Endodermal cell (in vitro differentiated cells): ENCODE measurements at regions not wholly inside any gene's neighbourhood (a gene's known extent, or its start where the extent isn't known, plus 50 kb on each side); places are given as distances from the start of the nearest gene placed in this dataset.
A peak's percentile ranks its signal among the peaks of the same experiment; 100 is the strongest.

ENCODE experiments used
- DNase-seq: peaks from one replicate; pipeline ENCODE4 v3.0.0-alpha.2; 2017
- H3K27ac ChIP-seq: 2 replicates; pipeline ENCODE4 v1.5.1; 2013; ENCODE audit warnings: mild to moderate bottlenecking, low read depth, low read length, moderate library complexity
- H3K27me3 ChIP-seq: 2 replicates; pipeline ENCODE4 v1.6.1; 2013; ENCODE audit warnings: mild to moderate bottlenecking, low read length, moderate library complexity; ENCODE audit not compliant: insufficient read depth, control insufficient read depth, poor library complexity, severe bottlenecking
- H3K36me3 ChIP-seq: 2 replicates; pipeline ENCODE4 v1.7.0; 2013; ENCODE audit warnings: mild to moderate bottlenecking, low read length, moderate library complexity; ENCODE audit not compliant: control insufficient read depth, insufficient read depth
- H3K4me1 ChIP-seq: one replicate; pipeline ENCODE4 v1.7.0; 2013; ENCODE audit warnings: low read length; ENCODE audit not compliant: control insufficient read depth, insufficient read depth
- H3K4me3 ChIP-seq: 2 replicates; pipeline ENCODE4 v1.5.1; 2013; ENCODE audit warnings: mild to moderate bottlenecking, low read length, moderate library complexity
- H3K9ac ChIP-seq: 2 replicates; pipeline ENCODE4 v1.6.1; 2013; ENCODE audit warnings: mild to moderate bottlenecking, low read length, moderate library complexity; ENCODE audit not compliant: poor library complexity, severe bottlenecking; ENCODE audit errors: extremely low read depth
- H3K9me3 ChIP-seq: 2 replicates; pipeline ENCODE4 v1.6.1; 2013; ENCODE audit warnings: mild to moderate bottlenecking, low read length, moderate library complexity; ENCODE audit not compliant: control insufficient read depth
- H3K27ac Mint-ChIP-seq: 2 replicates; pipeline ENCODE4 v1.8.0; 2020; ENCODE audit warnings: mixed read lengths
- H3K27me3 Mint-ChIP-seq: 2 replicates; pipeline ENCODE4 v1.8.0; 2021; ENCODE audit warnings: mild to moderate bottlenecking, mixed read lengths; ENCODE audit not compliant: insufficient read depth
- H3K36me3 Mint-ChIP-seq: 2 replicates; pipeline ENCODE4 v1.8.0; 2020; ENCODE audit warnings: low read depth, mixed read lengths
- H3K4me1 Mint-ChIP-seq: 2 replicates; pipeline ENCODE4 v1.8.0; 2020; ENCODE audit warnings: mixed read lengths
- H3K4me3 Mint-ChIP-seq: 2 replicates; pipeline ENCODE4 v1.8.0; 2020; ENCODE audit warnings: mild to moderate bottlenecking, moderate library complexity, mixed read lengths
- H3K9me3 Mint-ChIP-seq: 2 replicates; pipeline ENCODE4 v1.8.0; 2020; ENCODE audit warnings: mild to moderate bottlenecking, mixed read lengths
- WGBS, 2 experiments: methylation state at CpG; one replicate each; pipeline versions ENCODE4 v1.1.5 to v1.1.7; 2013; ENCODE audit warnings: missing lambda C conversion rate in 2 of 2, mixed read lengths in 1 of 2; ENCODE audit not compliant: insufficient coverage in 1 of 2, insufficient read length in 1 of 2; 5-methylcytosine and 5-hydroxymethylcytosine counted together
- TF ChIP-seq, protein P1 (sequence below): fragments of 200-600 bp; sonication (generic); conservative IDR thresholded peaks from 2 replicates; pipeline ENCODE4 v1.5.0; 2021; ENCODE audit warnings: antibody characterized with exemption, mild to moderate bottlenecking

DNA sequence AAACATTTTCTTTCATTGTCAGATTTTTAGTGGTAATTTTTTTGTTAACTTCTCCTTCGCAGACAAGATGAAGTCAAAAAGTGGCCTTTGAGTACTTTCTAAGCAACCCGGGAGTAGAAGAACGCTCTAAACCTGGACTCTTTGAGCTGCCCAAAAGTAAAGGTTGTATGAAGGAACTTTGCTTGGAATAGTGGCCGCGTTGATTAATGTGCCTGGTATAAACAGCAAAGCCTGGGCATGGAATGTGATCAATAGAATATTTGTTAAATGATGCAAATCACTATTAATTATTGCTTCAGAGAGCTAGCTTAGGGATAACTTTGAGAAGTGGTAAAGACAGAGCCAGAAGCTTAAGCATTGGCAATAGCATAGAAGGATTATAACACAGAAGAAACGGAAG lies 475.1 kb upstream of the ANKRD30A start:
- Mint-ChIP-seq H3K4me1 (no peaks in the 10 kb centered on the region), H3K36me3 (no peaks in the 10 kb centered on the region), H3K4me3 (no peak overlapping the region), H3K27me3 (no peaks in the 10 kb centered on the region), H3K27ac (no peak overlapping the region), H3K9me3 (peaks cover 4% of the 10 kb centered on the region)
- DNase-seq: no peak
- H3K9ac ChIP-seq: no peak overlapping the region
- no peaks in the 10 kb centered on the region for H3K36me3 ChIP-seq
- TF ChIP-seq, protein P1, sequence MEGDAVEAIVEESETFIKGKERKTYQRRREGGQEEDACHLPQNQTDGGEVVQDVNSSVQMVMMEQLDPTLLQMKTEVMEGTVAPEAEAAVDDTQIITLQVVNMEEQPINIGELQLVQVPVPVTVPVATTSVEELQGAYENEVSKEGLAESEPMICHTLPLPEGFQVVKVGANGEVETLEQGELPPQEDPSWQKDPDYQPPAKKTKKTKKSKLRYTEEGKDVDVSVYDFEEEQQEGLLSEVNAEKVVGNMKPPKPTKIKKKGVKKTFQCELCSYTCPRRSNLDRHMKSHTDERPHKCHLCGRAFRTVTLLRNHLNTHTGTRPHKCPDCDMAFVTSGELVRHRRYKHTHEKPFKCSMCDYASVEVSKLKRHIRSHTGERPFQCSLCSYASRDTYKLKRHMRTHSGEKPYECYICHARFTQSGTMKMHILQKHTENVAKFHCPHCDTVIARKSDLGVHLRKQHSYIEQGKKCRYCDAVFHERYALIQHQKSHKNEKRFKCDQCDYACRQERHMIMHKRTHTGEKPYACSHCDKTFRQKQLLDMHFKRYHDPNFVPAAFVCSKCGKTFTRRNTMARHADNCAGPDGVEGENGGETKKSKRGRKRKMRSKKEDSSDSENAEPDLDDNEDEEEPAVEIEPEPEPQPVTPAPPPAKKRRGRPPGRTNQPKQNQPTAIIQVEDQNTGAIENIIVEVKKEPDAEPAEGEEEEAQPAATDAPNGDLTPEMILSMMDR: no peak
- H3K4me3 ChIP-seq: no peak overlapping the region
- WGBS, 2 experiments: 93 to 99% methylated on average over 6 of the region's 6 CpGs
- H3K9me3 ChIP-seq: no peaks in the 10 kb centered on the region
- H3K27ac ChIP-seq: no peak overlapping the region
- H3K4me1 ChIP-seq: no peaks in the 10 kb centered on the region
- H3K27me3 ChIP-seq: no peaks in the 10 kb centered on the region

DNA sequence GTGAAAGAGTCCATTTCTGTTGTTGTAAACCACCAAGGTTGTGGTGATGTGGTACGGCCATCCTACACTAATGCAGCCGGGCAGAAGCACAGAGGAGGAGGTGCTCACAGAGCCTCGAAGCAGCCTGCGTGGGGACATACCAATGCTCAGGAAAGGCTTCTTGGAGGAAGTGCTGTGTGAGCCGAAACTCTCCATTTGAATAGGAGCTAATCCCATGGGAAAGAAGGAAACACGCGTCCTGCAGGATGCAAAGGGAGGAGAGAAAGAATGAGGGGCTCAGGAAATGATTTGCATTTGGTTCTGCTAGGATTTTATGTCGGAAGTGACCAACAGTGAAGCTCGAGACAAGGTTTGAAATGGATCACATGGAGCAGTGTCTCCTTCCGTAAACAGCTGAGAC lies 477.9 kb upstream of the ANKRD30A start:
- peaks cover 6% of the 10 kb centered on the region for H3K4me1 Mint-ChIP-seq
- Histone ChIP-seq H3K9ac (no peak overlapping the region), H3K4me1 (no peaks in the 10 kb centered on the region), H3K27ac (no peak overlapping the region), H3K4me3 (no peak overlapping the region), H3K9me3 (no peaks in the 10 kb centered on the region), H3K27me3 (no peaks in the 10 kb centered on the region), H3K36me3 (no peaks in the 10 kb centered on the region)
- H3K9me3 Mint-ChIP-seq: peaks cover 4% of the 10 kb centered on the region
- TF ChIP-seq, protein P1: no peak
- no peaks in the 10 kb centered on the region for H3K27me3 Mint-ChIP-seq
- H3K36me3 Mint-ChIP-seq: no peaks in the 10 kb centered on the region
- 73 to 78% methylated on average over 10 of the region's 10 CpGs for WGBS, 2 experiments
- H3K27ac Mint-ChIP-seq: no peak overlapping the region
- no peak overlapping the region for H3K4me3 Mint-ChIP-seq
- peak; percentile 55 for DNase-seq

DNA sequence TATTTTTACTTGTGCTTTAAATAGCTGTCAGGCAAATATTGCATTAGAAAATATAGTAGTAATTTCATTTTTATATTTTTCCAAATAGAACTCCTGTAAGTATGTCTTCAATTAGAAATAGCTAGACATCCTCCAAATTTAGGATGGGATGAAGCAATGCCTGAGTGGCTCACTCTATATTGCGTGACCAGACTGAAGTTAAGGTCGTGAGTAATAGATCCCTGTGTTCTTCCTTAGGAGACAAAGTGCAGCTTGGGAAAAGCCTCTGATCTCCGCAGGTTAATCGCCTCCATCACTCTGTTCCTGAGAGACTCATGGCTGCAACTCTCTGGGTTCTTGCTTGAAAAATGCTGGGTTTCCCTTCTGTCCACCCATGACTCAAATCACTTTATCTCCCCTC lies 484.8 kb upstream of the ANKRD30A start:
- TF ChIP-seq, protein P1: no peak

More for the DNA sequence above, 484.8 kb upstream of the ANKRD30A start:
- Histone ChIP-seq H3K4me1 (no peaks in the 10 kb centered on the region), H3K9me3 (no peaks in the 10 kb centered on the region), H3K27me3 (no peaks in the 10 kb centered on the region), H3K36me3 (no peaks in the 10 kb centered on the region), H3K27ac (no peak overlapping the region), H3K9ac (no peak overlapping the region), H3K4me3 (no peak overlapping the region)
- no peak for DNase-seq
- Mint-ChIP-seq H3K27ac (no peak overlapping the region), H3K4me1 (peaks cover 6% of the 10 kb centered on the region), H3K36me3 (no peaks in the 10 kb centered on the region), H3K27me3 (no peaks in the 10 kb centered on the region), H3K4me3 (no peak overlapping the region), H3K9me3 (no peaks in the 10 kb centered on the region)
- 95 to 100% methylated on average over 4 of the region's 4 CpGs for WGBS, 2 experiments
